ENCODE measurements at regions not wholly inside any gene's neighbourhood (a gene's known extent, or its start where the extent isn't known, plus 50 kb on each side); places are given as distances from the start of the nearest gene placed in this dataset.

GRCh38 chr5:120270498-120270897, 193.6 kb upstream of the PRR16 start:
- FAIRE-seq, result no peak
- Histone ChIP-seq H3K27ac (ENCODE audit: control insufficient read depth, insufficient read depth, low read length) (no peak overlapping the region), H3K4me3 (ENCODE audit: control insufficient read depth in 2 of 3, extremely low read depth in 1 of 3, insufficient read depth in 2 of 3, low read depth in 1 of 3, low read length in 3 of 3) (no peak overlapping the region), H3K79me2 (ENCODE audit: control insufficient read depth, insufficient read depth, low read length) (no peaks in the 10 kb centered on the region), H3K9me3 (ENCODE audit: control insufficient read depth, low read depth, low read length) (no peaks in the 10 kb centered on the region), H2AFZ (ENCODE audit: control insufficient read depth, low read length) (no peak overlapping the region), H3K9me1 (ENCODE audit: control insufficient read depth, extremely low read depth, insufficient read depth, low read length) (no peaks in the 10 kb centered on the region), H3K4me1 (ENCODE audit: control insufficient read depth, extremely low read depth, insufficient read depth, low read length) (no peaks in the 10 kb centered on the region), H3K9ac (ENCODE audit: control insufficient read depth, extremely low read depth, insufficient read depth, low read length) (no peak overlapping the region), H3K36me3 (ENCODE audit: control insufficient read depth in 2 of 2, extremely low read depth in 1 of 2, insufficient read depth in 2 of 2, low read length in 2 of 2) (no peaks in the 10 kb centered on the region), H4K20me1 (ENCODE audit: control insufficient read depth, extremely low read depth, insufficient read depth, low read length) (no peaks in the 10 kb centered on the region), H3K27me3 (ENCODE audit: control insufficient read depth, extremely low read depth, insufficient read depth, low read length) (no peaks in the 10 kb centered on the region), H3K4me2 (ENCODE audit: control insufficient read depth, extremely low read depth, insufficient read depth, low read depth, low read length) (no peak overlapping the region)
- dilution Hi-C loops (cut with MboI; ENCODE audit: extremely low pct_ligation_motif_present, low sequenced_read_pairs), result no loop called here
- DNase-seq (ENCODE audit: low read depth, low spot score), result no peak
- TF ChIP-seq, protein P1, sequence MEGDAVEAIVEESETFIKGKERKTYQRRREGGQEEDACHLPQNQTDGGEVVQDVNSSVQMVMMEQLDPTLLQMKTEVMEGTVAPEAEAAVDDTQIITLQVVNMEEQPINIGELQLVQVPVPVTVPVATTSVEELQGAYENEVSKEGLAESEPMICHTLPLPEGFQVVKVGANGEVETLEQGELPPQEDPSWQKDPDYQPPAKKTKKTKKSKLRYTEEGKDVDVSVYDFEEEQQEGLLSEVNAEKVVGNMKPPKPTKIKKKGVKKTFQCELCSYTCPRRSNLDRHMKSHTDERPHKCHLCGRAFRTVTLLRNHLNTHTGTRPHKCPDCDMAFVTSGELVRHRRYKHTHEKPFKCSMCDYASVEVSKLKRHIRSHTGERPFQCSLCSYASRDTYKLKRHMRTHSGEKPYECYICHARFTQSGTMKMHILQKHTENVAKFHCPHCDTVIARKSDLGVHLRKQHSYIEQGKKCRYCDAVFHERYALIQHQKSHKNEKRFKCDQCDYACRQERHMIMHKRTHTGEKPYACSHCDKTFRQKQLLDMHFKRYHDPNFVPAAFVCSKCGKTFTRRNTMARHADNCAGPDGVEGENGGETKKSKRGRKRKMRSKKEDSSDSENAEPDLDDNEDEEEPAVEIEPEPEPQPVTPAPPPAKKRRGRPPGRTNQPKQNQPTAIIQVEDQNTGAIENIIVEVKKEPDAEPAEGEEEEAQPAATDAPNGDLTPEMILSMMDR (optimal IDR thresholded peaks at IDR 0.05 in 1 of 3, IDR thresholded peaks at IDR 0.05 in 1 of 3, conservative IDR thresholded peaks at IDR 0.05 in 1 of 3; ENCODE audit: extremely low read depth in 1 of 3, insufficient read depth in 2 of 3, low read length in 3 of 3), result no peak
- no peak for TF ChIP-seq EZH2 (IDR thresholded peaks at IDR 0.05; ENCODE audit: low read length)

DNA sequence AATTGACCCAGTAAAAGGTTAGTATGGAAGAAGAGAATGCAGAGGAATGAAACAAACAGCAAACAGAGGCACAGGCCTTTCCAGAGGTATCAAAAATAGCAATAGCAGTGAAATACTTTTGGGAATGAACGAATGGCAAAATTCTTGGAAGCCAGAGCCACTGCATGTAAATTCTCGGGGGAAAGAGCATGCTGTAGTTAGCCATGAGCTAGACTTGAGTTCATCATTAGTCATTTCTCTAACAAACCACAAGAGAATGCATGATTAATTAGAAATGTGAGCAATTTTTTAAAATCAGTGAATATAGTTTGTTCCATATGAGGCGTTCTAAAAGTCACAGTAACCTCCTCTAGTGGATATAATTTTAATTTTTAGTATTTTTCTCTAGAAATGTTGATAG, 170.3 kb upstream of the PRR16 start:
- Histone ChIP-seq H3K79me2 (ENCODE audit: control insufficient read depth, insufficient read depth, low read length) (no peaks in the 10 kb centered on the region), H3K4me2 (ENCODE audit: control insufficient read depth, extremely low read depth, insufficient read depth, low read depth, low read length) (peak overlapping the region; percentile 0), H4K20me1 (ENCODE audit: control insufficient read depth, extremely low read depth, insufficient read depth, low read length) (no peaks in the 10 kb centered on the region), H3K36me3 (ENCODE audit: control insufficient read depth in 2 of 2, extremely low read depth in 1 of 2, insufficient read depth in 2 of 2, low read length in 2 of 2) (no peaks in the 10 kb centered on the region), H3K27me3 (ENCODE audit: control insufficient read depth, extremely low read depth, insufficient read depth, low read length) (no peaks in the 10 kb centered on the region), H3K9me3 (ENCODE audit: control insufficient read depth, low read depth, low read length) (no peaks in the 10 kb centered on the region), H3K4me1 (ENCODE audit: control insufficient read depth, extremely low read depth, insufficient read depth, low read length) (no peaks in the 10 kb centered on the region), H3K9ac (ENCODE audit: control insufficient read depth, extremely low read depth, insufficient read depth, low read length) (no peak overlapping the region), H3K9me1 (ENCODE audit: control insufficient read depth, extremely low read depth, insufficient read depth, low read length) (no peaks in the 10 kb centered on the region), H2AFZ (ENCODE audit: control insufficient read depth, low read length) (no peak overlapping the region), H3K4me3 (ENCODE audit: control insufficient read depth in 2 of 3, extremely low read depth in 1 of 3, insufficient read depth in 2 of 3, low read depth in 1 of 3, low read length in 3 of 3) (no peak overlapping the region), H3K27ac (ENCODE audit: control insufficient read depth, insufficient read depth, low read length) (no peak overlapping the region)
- FAIRE-seq (no peak), DNase-seq (ENCODE audit: low read depth, low spot score) (no peak)
- dilution Hi-C loops (cut with MboI; ENCODE audit: extremely low pct_ligation_motif_present, low sequenced_read_pairs), result no loop called here
- TF ChIP-seq, protein P1 (optimal IDR thresholded peaks at IDR 0.05 in 1 of 3, IDR thresholded peaks at IDR 0.05 in 1 of 3, conservative IDR thresholded peaks at IDR 0.05 in 1 of 3; ENCODE audit: extremely low read depth in 1 of 3, insufficient read depth in 2 of 3, low read length in 3 of 3), result no peak
- TF ChIP-seq EZH2 (IDR thresholded peaks at IDR 0.05; ENCODE audit: low read length), result no peak
